ENCODE measurements at regions not wholly inside any gene's neighbourhood (a gene's known extent, or its start where the extent isn't known, plus 50 kb on each side); places are given as distances from the start of the nearest gene placed in this dataset.

DNA sequence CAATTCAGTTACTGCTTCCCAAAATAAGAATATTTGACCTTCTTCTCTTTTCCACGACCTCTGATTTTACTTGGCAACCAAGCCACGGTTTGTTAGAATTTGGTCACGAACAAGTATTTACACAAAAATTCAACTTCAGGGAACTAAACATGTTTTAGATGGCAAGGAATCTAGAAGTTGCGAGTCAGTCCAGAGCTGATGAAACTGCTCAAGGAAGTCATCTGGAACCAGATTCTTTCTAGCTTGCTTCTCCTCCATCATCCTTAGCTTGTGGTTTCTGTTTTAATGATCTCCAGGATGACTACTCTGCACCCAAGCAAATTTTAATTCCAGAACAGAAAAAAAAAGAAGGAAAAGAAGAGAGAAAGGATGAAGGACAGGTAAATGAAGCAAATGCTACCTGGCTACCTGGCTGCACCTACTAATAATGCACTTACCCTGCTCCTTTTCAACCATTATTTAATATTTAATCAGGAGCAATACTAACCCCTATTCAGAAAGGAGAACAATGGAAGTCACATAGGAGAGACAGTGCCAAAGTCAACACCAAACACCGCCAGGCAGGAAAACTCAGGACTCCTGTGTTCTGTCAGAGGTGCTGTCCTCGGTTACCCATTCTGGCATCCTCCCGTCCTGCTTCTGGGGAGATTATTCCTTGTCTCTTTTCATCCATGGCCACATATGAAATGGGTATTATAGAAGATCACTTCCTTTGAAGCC is 54.2 kb upstream of the RGS7 start:
- Histone ChIP-seq H3K4me3 (no peak overlapping the region), H3K9me3 (ENCODE audit: low read depth, low read length) (no peaks in the 10 kb centered on the region), H3K9ac (ENCODE audit: insufficient read length) (no peak overlapping the region), H3K36me3 (ENCODE audit: insufficient read depth, low read length) (no peaks in the 10 kb centered on the region), H3K27ac (no peak overlapping the region)
- TF ChIP-seq EZH2 (IDR thresholded peaks at IDR 0.05) (no peak), FOXP2 (optimal IDR thresholded peaks at IDR 0.05; ENCODE audit: control extremely low read depth, extremely low read length, insufficient read depth) (no peak), POLR2AphosphoS5 (IDR thresholded peaks at IDR 0.05; ENCODE audit: borderline replicate concordance, low read depth, low read length) (no peak)
- no peak for DNase-seq (ENCODE audit: low read depth, low spot score)

DNA sequence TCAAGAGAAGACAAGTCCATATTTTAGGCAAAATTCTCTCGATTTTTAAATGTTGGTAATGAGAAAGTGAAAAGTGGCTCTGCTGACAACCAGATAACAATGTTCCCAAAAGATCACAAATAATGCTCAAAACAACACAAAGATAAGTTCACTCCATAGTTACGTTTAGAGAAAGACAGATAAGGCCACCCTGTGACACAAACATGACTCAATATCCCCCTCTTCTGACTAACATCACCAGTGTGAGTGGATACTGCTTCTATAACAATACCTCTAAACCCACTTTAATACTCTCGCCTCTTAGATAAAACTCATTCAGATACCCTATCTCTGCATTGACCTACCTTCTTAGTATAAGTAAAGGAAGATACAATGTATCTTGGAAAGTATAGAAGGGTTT is 51.2 kb upstream of the RGS7 start:
- Histone ChIP-seq H3K4me3 (no peak overlapping the region), H3K9me3 (ENCODE audit: low read depth, low read length) (no peaks in the 10 kb centered on the region), H3K36me3 (ENCODE audit: insufficient read depth, low read length) (no peaks in the 10 kb centered on the region), H3K27ac (no peak overlapping the region), H3K9ac (ENCODE audit: insufficient read length) (no peak overlapping the region)
- DNase-seq (ENCODE audit: low read depth, low spot score) = no peak
- TF ChIP-seq POLR2AphosphoS5 (IDR thresholded peaks at IDR 0.05; ENCODE audit: borderline replicate concordance, low read depth, low read length) = no peak
- TF ChIP-seq EZH2 (IDR thresholded peaks at IDR 0.05) = no peak
- no peak for TF ChIP-seq FOXP2 (optimal IDR thresholded peaks at IDR 0.05; ENCODE audit: control extremely low read depth, extremely low read length, insufficient read depth)

Data from SK-N-MC (cell line).